Chondrocyte (in vitro differentiated cells): ENCODE measurements at regions not wholly inside any gene's neighbourhood (a gene's known extent, or its start where the extent isn't known, plus 50 kb on each side); places are given as distances from the start of the nearest gene placed in this dataset.

Source experiments
- DNase-seq: peaks from one replicate; pipeline ENCODE4 v3.0.0; 2021; ENCODE audit warnings: mixed read lengths, low spot score
- H3K27ac Mint-ChIP-seq: one replicate; pipeline ENCODE4 v1.8.0; 2021; ENCODE audit warnings: mild to moderate bottlenecking, moderate library complexity, mixed read lengths; ENCODE audit not compliant: unreplicated experiment
- H3K27me3 Mint-ChIP-seq: 2 replicates; pipeline ENCODE4 v1.8.0; 2021; ENCODE audit warnings: low read depth, mixed read lengths
- H3K36me3 Mint-ChIP-seq: 2 replicates; pipeline ENCODE4 v1.8.0; 2021; ENCODE audit warnings: low read depth, mixed read lengths
- H3K4me1 Mint-ChIP-seq: 2 replicates; pipeline ENCODE4 v1.8.0; 2021; ENCODE audit warnings: low read depth, mild to moderate bottlenecking, mixed read lengths
- H3K4me3 Mint-ChIP-seq: one replicate; pipeline ENCODE4 v1.8.0; 2021; ENCODE audit warnings: mild to moderate bottlenecking, moderate library complexity, mixed read lengths; ENCODE audit not compliant: unreplicated experiment
- H3K9me3 Mint-ChIP-seq: 2 replicates; pipeline ENCODE4 v1.8.0; 2021; ENCODE audit warnings: low read depth, mixed read lengths
- TF ChIP-seq, protein P1 (sequence below): fragments of 200-600 bp; sonication (generic); IDR thresholded peaks from 2 replicates; pipeline ENCODE4 v1.5.0; 2021; ENCODE audit warnings: antibody characterized with exemption, mild to moderate bottlenecking, moderate library complexity

DNA sequence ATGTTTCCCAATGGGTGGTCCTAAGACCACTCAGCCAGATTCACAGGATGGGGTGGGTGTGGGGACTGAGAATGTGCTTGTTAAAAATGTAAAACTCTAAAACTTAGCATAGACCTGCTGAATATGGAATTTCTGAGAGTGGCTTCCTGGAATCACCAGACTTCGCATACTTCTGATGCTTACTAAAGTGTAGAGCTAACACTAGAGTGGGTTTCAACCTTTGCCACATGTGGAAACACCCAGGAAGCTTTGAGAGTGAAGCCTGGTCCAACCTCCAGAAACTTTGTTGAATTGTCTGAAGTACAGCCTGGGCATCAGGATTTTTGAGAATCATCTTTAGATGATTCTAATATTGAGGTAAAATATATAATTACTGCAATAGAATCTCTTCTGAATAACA is 167.8 kb upstream of the EDNRA start:
- no peaks in the 10 kb centered on the region for H3K36me3 Mint-ChIP-seq
- DNase-seq, result no peak
- TF ChIP-seq, protein P1, sequence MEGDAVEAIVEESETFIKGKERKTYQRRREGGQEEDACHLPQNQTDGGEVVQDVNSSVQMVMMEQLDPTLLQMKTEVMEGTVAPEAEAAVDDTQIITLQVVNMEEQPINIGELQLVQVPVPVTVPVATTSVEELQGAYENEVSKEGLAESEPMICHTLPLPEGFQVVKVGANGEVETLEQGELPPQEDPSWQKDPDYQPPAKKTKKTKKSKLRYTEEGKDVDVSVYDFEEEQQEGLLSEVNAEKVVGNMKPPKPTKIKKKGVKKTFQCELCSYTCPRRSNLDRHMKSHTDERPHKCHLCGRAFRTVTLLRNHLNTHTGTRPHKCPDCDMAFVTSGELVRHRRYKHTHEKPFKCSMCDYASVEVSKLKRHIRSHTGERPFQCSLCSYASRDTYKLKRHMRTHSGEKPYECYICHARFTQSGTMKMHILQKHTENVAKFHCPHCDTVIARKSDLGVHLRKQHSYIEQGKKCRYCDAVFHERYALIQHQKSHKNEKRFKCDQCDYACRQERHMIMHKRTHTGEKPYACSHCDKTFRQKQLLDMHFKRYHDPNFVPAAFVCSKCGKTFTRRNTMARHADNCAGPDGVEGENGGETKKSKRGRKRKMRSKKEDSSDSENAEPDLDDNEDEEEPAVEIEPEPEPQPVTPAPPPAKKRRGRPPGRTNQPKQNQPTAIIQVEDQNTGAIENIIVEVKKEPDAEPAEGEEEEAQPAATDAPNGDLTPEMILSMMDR, result no peak
- no peak overlapping the region for H3K4me3 Mint-ChIP-seq
- peaks cover 86% of the 10 kb centered on the region for H3K4me1 Mint-ChIP-seq
- H3K9me3 Mint-ChIP-seq, result peaks cover 3% of the 10 kb centered on the region
- no peaks in the 10 kb centered on the region for H3K27me3 Mint-ChIP-seq
- peak overlapping the region; percentile 94 for H3K27ac Mint-ChIP-seq

DNA sequence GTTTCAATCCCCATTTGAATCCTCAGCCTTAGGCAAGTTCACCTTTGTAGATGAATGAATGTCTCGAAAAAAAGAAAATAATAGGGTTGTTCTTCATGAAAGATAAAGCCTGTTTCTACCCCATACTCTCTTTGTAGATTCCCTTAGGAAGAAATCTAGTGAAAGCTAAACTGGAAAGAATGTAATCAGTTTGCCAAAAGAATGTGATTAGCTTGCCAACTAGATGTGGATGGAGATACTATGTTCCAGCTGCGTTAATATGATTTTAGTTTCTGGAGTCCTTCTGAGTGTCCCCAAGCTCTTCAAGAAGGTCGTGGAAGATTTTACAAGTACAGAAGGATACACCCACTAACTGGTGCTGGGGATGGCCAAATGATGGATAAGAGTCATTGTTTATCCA is 162.3 kb upstream of the EDNRA start:
- peak overlapping the region; percentile 37 for H3K27ac Mint-ChIP-seq
- no peaks in the 10 kb centered on the region for H3K27me3 Mint-ChIP-seq
- no peak for DNase-seq
- H3K9me3 Mint-ChIP-seq, result no peaks in the 10 kb centered on the region
- peaks cover 53% of the 10 kb centered on the region for H3K4me1 Mint-ChIP-seq
- TF ChIP-seq, protein P1, result no peak
- no peaks in the 10 kb centered on the region for H3K36me3 Mint-ChIP-seq
- no peak overlapping the region for H3K4me3 Mint-ChIP-seq

DNA sequence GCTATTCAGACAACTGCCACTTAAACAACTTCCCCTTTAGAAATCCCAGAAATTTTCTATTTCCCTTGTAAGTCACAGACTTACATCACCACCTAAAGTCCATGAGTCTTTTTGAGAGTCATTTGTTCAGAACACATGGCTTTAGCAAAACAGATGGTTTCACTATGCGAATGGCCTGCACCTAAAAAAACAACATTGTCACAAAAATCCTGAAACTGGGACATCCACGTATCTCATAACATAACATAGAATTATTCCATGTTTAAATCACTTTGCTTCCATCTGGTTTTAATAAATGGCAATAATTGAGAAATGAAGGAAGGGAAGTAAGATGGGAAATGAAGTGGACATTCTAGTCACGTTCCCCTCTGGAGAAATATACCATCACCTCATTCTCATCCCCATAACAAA is 155.3 kb upstream of the EDNRA start:
- no peaks in the 10 kb centered on the region for H3K27me3 Mint-ChIP-seq
- DNase-seq, result no peak
- H3K4me1 Mint-ChIP-seq, result peaks cover 33% of the 10 kb centered on the region
- peaks cover 3% of the 10 kb centered on the region for H3K9me3 Mint-ChIP-seq
- TF ChIP-seq, protein P1, result peak; percentile 33
- no peak overlapping the region for H3K4me3 Mint-ChIP-seq
- no peaks in the 10 kb centered on the region for H3K36me3 Mint-ChIP-seq
- peak overlapping the region; percentile 82 for H3K27ac Mint-ChIP-seq

DNA sequence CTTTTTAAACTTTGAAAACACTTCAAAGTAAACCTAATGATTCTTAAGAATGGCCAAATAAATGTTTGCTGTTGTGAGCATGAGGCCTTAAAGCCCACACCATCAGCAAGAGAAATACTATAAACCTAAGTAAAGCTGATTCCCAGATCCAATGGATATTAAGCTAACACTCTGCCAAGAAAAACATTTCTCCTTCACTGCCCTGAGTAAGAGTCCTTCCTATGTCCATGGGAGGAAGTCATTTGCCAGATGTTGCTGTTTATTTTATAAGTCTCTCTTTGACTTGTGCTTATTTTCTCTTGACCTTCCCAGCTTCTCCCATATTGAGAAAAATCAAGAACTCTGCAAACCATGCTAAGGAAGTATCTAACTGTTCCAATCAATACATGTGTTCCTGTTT is 154.3 kb upstream of the EDNRA start:
- DNase-seq, result no peak
- no peaks in the 10 kb centered on the region for H3K27me3 Mint-ChIP-seq
- TF ChIP-seq, protein P1, result no peak
- H3K4me1 Mint-ChIP-seq, result peaks cover 39% of the 10 kb centered on the region
- H3K9me3 Mint-ChIP-seq, result peaks cover 3% of the 10 kb centered on the region
- H3K36me3 Mint-ChIP-seq, result no peaks in the 10 kb centered on the region
- peak overlapping the region; percentile 55 for H3K27ac Mint-ChIP-seq
- H3K4me3 Mint-ChIP-seq, result no peak overlapping the region

DNA sequence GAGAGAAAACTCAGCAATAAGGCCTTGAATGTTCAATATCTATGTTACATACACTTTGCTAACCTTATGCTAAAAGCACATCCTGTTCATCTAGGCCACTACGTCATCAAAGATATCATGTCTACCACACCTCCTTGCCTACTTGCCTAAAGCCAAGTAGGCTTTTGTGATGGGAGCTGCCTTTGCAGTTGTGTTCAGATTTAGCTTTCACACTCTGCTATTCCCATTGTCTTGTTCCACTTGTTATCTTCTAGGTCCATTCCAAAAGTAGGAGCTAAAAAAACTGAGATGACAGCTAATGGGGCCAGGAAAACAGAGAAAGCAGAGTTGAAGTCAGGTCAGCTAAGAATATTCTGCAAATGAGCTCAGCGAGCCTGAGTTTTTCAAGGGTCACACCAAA is 153.6 kb upstream of the EDNRA start:
- no peak for DNase-seq
- H3K36me3 Mint-ChIP-seq, result no peaks in the 10 kb centered on the region
- H3K4me1 Mint-ChIP-seq, result peaks cover 46% of the 10 kb centered on the region
- H3K27ac Mint-ChIP-seq, result no peak overlapping the region
- TF ChIP-seq, protein P1, result no peak
- H3K9me3 Mint-ChIP-seq, result peaks cover 3% of the 10 kb centered on the region
- no peak overlapping the region for H3K4me3 Mint-ChIP-seq
- H3K27me3 Mint-ChIP-seq, result no peaks in the 10 kb centered on the region
